ENCODE measurements at regions not wholly inside any gene's neighbourhood (a gene's known extent, or its start where the extent isn't known, plus 50 kb on each side); places are given as distances from the start of the nearest gene placed in this dataset.
"Not testable (repeated sequence)": the region's sequence is repeated elsewhere in the genome, so short reads cannot be mapped to it uniquely, and the experiment has no call there.

DNA sequence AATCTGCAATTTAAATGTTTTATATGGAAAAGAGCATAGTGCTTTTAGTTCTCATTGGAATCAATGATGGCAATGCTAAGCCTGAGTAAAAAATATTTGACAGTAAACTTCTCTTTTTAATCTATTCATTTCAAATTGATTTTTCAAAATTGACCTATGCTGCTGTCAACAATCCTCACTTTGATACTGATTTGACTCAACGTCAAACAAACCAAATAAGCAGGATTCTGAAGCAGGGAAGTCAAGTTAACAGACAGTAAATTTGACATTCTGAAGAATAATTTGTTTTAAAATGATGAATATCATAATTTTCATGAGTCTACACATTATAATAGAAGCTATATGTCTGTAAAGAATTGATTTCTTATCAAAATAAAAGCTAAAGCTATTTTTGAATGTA lies 1053.1 kb downstream of the DIPK2A start:
- DNase-seq (ENCODE audit: low read depth): no peak

DNA sequence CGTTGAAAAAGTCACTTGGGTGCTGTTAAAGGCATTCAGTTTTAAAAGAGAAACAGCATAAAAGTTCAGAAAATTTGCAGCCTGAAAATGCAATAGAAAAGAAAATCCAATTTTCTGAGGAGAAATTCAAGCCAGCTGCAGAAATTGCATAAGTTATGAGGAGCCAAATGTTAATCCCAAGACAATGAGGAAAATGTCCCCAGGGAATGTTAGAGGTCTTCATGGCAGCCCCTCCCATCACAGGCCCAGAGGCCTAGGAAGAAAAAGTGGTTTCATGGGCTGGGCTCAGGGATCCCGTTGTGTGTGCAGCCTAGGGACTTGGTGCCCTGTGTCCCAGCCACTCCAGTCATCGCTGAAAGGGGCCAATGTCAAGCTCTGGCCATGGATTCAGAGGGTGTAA lies 1055.6 kb downstream of the DIPK2A start:
- peak; percentile 5 for DNase-seq (ENCODE audit: low read depth)

DNA sequence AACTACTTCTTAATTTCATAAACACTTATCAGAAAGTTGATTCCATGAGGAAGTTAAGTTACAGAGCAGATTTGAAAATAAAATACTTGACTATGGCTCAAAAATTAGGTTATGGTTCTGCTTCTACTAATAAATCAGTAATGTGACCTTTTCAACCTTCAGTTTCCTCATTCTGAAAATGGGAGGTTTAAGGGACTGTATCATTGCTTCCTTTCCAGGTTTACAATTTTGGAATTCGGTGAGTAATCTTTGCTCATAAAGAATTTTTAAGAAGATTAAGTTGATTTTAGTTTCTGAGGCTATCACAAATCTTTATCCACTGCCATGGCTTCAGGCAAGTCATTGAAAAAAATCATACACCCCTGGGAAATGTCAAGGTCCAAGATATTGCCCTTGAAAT lies 1061.2 kb downstream of the DIPK2A start:
- DNase-seq (ENCODE audit: low read depth): no peak

- no peak for DNase-seq (ENCODE audit: low read depth)
These were observed 1064.1 kb downstream of the DIPK2A start for GRCh38 chr3:145035682-145036081.

DNA sequence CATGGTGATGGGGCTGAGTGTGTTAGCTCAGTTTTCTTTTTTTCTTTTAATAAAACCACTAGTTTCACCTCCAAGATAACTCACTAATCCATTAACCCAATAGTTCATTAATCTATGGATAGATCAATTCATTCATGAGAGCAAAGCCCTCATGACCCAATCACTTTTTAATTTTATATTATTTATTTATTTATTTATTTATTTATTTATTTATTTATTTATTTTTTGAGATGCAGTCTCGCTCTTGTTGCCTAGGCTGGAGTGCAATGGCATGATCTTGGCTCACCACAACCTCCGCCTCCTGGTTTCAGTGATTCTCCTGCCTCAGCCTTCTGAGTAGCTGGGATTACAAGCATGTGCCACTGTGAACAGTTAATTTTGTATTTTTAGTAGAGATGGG lies 1082.4 kb downstream of the DIPK2A start:
- not testable (repeated sequence) for DNase-seq (ENCODE audit: low read depth)

DNA sequence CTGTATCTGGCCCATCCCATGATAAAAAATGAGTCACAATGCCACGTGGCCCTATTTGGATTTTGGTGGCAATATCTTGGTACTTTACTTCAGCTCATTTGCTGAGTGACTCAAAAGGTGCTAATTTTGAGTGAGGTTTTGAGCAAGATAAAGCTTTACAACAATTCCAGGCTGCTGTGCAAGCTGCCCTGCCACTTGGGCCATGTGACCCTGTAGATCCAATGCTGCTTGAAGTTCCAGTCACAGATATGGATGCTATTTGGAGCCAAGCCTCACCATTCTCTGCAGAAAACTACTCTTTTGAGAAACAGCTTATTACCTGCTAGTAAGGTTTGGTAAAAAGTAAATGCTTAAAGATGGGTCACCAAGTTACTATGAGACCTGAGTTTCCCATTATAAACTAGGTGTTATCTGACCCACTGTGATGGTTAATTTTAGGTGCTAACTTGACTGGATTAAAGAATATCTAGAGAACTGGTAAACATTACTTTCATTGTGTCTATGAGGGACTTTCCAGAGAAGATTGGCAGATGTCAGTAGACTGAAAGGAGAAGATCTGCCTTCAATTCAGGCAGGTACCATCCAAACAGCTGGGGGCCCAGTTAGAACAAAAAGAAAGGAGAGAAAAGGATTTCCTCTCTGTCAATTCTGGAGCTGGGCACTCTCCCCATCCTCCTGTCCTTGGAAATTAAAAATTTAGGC lies 1083.9 kb downstream of the DIPK2A start:
- DNase-seq (ENCODE audit: low read depth): no peak

DNA sequence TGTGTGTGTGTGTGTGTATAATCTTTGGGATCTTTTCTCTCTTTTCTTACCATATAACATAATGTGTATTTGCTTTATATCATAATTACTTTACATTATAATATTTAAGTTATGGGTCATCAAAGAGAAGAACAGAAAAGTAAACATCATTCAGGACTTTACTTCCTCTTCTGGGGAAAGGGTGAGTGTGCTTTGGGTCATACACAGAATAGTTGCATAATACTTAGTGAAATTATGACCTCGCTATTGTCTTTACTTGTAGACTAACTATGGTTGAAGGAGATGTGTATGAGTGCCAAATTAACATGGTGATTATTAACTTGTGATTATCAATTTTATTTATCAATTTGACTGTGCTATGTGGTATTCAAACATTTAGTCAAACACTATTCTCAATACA lies 1086.9 kb downstream of the DIPK2A start:
- DNase-seq (ENCODE audit: low read depth): no peak

DNA sequence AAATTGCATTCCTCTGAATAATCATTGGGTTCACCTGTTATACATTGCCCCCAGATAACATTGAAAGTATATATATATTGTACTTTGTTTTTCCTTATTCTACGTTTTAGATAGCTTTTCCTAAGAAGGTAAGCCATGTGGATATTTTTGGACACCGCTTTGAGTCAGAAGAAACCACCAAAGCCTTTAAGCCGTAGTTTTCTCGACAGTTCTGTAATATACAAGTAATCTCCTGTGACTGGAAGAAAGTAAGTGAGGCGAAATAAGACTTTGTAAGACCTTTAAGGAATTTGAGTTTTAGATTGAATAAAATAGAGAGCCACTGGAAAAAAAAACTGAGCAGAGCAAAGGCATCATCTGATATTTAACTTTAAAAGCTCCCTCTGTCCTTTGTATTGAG lies 1092.0 kb downstream of the DIPK2A start:
- no peak for DNase-seq (ENCODE audit: low read depth)

GRCh38 chr3:145070795-145071194 lies 1090.2 kb downstream of the PLOD2 start:
- no peak for DNase-seq (ENCODE audit: low read depth)

- DNase-seq (ENCODE audit: low read depth): no peak
These were observed 1081.5 kb downstream of the PLOD2 start for GRCh38 chr3:145079436-145079835.

GRCh38 chr3:145087038-145087437 lies 1073.9 kb downstream of the PLOD2 start:
- DNase-seq (ENCODE audit: low read depth): no peak

GRCh38 chr3:145088917-145089316 lies 1072.1 kb downstream of the PLOD2 start:
- no peak for DNase-seq (ENCODE audit: low read depth)

GRCh38 chr3:145089337-145089736 lies 1071.6 kb downstream of the PLOD2 start:
- no peak for DNase-seq (ENCODE audit: low read depth)

GRCh38 chr3:145094355-145094941 lies 1066.5 kb downstream of the PLOD2 start:
- DNase-seq (ENCODE audit: low read depth): peak; percentile 20

DNA sequence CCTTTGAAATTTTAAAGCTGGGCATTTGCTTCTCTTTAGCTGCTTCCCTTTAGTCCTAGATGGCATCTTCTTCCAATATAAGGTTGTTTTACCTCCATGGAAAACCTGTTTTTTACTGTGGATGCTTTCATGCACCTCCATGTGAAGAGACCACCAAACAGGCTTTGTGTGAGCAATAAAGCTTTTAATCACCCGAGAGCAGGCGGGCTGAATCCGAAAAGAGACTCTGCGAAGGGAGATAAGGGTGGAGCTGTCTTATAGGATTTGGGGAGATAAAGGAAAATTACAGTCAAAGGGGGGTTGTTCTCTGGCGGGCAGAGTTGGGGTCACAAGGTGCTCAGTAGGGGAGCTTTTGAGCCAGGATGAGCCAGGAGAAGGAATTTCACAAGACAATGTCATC lies 1049.8 kb downstream of the PLOD2 start:
- DNase-seq (ENCODE audit: low read depth): not testable (repeated sequence)

DNA sequence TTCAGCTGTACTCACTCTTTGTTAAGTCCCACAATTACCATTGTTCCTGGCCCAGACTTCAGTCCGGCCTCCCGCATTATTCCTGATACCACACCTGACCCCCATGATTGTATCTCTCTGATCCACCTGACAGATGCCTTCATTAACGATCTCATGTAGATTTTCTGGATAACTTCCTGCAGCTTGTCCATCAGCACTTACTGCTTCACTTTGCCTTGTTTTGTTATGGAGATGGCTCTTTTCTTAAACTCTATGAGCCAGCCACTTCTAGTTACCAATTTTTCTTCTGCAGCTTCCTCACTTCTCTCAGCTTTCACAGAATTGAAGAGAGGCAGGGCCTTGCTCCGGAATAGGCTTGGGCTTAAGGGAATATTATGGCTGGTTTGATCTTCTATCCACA lies 1044.2 kb downstream of the PLOD2 start:
- no peak for DNase-seq (ENCODE audit: low read depth)

DNA sequence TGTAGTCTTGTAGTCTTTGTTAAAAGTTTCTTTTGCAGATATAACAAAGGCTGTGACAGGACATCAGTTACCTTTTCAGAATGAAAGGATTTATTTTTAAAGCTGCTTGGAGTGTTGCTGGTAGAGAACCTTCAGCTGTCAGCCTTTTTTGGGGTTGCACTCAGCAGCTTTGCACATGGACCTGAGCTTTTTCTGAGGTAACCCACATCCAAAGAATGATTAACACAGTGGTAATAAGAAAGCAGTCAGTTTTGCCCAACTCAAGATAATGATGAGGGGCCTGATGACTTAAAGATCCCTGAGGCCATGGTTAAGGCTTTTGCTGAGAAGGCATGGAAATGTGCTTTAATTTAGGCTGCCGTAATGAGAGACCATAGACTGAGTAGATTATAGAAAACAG lies 1042.7 kb downstream of the PLOD2 start:
- no peak for DNase-seq (ENCODE audit: low read depth)

GRCh38 chr3:145124900-145125678 lies 1035.9 kb downstream of the PLOD2 start:
- no peak for DNase-seq (ENCODE audit: low read depth)

DNA sequence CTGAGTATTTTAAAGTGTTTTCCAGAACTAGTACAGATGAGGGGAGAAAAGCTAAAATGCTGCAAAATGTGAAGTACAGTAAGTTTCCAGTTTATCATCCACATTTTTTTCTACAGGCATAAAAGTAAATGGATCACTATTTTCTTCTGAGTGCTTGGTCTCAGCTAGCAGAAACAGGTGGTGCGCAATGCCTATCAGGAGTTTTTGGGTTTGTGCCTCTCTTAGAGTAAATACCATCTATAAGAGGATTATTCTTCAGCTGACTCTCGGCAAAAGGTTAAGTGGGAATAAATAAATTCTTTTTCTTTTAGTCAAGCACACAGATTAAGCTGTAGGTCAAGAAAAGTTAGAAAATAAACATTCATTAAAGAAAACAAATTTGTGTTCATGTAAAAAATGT lies 1027.7 kb downstream of the PLOD2 start:
- no peak for DNase-seq (ENCODE audit: low read depth)

DNA sequence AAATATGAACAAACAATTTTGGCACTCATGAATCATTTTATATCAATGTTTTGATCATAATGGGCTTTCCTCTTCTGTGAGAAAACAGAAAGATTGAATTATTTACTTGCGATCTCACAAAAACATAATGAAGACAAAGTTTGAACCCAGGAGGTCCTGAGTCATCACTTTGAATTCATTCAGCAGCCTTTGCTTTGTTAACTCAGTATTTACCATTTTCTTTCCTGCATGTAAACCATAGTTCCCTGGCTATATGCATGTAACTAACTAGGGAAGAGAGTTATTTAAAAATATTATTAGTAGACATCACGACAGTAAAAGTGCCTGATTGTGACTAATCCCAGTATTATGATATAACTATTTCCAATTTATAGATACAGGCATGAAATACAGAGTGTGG lies 1026.2 kb downstream of the PLOD2 start:
- no peak for DNase-seq (ENCODE audit: low read depth)

DNA sequence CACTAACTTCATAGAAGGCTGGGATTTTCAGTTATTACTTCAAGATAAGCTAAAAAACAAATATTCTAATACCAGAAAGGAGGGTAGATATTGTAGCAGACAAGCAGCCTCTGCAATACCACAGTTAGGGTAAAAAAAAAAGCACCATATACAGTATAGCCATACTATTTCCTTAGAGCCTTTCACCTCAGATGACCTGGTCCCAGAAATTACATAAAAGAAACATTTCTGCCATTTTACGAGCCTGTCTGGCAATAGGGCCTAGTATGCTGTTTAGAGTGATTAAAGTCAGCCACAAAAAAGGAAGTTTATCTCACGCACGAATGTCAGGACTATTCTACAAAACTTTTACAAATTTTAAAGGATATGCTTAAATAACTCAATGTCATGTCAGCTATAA lies 1016.6 kb downstream of the PLOD2 start:
- no peak for DNase-seq (ENCODE audit: low read depth)

GRCh38 chr3:145145461-145145860 lies 1015.5 kb downstream of the PLOD2 start:
- no peak for DNase-seq (ENCODE audit: low read depth)

DNA sequence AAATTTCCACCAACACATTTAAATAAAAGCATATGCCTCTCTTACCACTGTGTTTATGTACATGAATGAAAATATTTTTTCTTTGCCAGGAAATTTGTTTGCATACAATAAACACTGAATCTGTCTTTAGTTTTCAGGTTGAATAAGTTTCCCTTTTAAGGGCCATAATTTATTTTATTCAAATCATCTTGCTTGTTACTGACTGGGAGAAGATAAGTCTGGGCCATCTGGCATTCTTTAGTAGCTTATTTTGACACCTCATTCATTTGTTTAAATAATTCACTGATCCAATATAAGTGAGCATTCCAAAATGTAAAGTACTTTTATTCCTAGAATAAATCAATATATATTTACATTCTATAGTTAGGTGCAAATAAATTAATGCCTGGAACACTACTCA lies 1001.3 kb downstream of the PLOD2 start:
- no peak for DNase-seq (ENCODE audit: low read depth)

All from RPMI7951 (cell line).